Peyer's patch (tissue), 4 donors: ENCODE measurements at regions not wholly inside any gene's neighbourhood (a gene's known extent, or its start where the extent isn't known, plus 50 kb on each side); places are given as distances from the start of the nearest gene placed in this dataset.

Experiments
- CTCF ChIP-seq, 6 experiments: fragments of 450-650 bp in 4 of 6; fragments of 200-600 bp in 2 of 6; sonication (generic) in 1 of 6; IDR thresholded peaks; one replicate each; pipeline ENCODE4 v1.5.1; 2017 to 2019; ENCODE audit warnings: antibody characterized with exemption in 6 of 6, mild to moderate bottlenecking in 3 of 6, moderate library complexity in 1 of 6
- POLR2A ChIP-seq, 2 donors: fragments of 450-650 bp; IDR thresholded peaks; one replicate each; pipeline ENCODE4 v1.5.1; 2017; ENCODE audit warnings: antibody characterized with exemption in 2 of 2, mild to moderate bottlenecking in 2 of 2, moderate library complexity in 2 of 2

GRCh38 chr2:70381235-70381634 is 79.4 kb upstream of the FAM136A start:
- no peak for TF ChIP-seq CTCF (IDR thresholded peaks at IDR 0.05)
- TF ChIP-seq POLR2A (IDR thresholded peaks at IDR 0.05), result no peak
